NCI-H524 treated with DMSO at 0.1 percent for 48 hours (cell line): ENCODE measurements at regions not wholly inside any gene's neighbourhood (a gene's known extent, or its start where the extent isn't known, plus 50 kb on each side); places are given as distances from the start of the nearest gene placed in this dataset.

Experiments
- DNase-seq: peaks from one replicate; lab custom pipeline; 2025; lab: John Stamatoyannopoulos, UW

GRCh38 chr6:14731611-14732010 is 514.3 kb upstream of the JARID2 start:
- no peak for DNase-seq

DNA sequence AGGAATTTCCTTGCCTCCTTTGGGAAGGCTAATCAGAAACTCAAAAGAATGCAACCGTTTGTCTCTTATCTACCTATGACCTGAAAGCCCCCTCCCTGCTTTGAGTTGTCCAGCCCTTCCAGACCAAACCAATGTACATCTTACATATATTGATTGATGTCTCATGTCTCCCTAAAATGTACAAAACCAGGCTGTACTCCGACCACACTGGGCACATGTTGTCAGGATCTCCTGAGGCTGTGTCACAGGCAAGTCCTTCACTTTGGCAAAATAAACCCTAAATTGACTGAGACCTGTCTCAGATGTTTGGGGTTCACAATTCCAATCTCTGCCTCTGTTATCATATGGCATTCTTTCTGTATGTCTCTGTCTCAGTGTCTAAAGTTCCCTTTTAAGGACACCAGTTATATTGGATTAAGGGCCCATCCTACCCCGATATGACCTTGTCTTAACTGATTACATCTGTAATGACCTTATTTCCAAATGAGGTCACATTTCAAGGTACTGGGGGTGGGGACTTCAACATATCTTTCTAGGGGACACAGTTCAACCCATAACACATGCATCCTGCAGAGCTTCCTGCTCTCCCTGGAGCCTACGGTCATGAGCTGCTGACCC is 513.5 kb upstream of the JARID2 start:
- DNase-seq = no peak

DNA sequence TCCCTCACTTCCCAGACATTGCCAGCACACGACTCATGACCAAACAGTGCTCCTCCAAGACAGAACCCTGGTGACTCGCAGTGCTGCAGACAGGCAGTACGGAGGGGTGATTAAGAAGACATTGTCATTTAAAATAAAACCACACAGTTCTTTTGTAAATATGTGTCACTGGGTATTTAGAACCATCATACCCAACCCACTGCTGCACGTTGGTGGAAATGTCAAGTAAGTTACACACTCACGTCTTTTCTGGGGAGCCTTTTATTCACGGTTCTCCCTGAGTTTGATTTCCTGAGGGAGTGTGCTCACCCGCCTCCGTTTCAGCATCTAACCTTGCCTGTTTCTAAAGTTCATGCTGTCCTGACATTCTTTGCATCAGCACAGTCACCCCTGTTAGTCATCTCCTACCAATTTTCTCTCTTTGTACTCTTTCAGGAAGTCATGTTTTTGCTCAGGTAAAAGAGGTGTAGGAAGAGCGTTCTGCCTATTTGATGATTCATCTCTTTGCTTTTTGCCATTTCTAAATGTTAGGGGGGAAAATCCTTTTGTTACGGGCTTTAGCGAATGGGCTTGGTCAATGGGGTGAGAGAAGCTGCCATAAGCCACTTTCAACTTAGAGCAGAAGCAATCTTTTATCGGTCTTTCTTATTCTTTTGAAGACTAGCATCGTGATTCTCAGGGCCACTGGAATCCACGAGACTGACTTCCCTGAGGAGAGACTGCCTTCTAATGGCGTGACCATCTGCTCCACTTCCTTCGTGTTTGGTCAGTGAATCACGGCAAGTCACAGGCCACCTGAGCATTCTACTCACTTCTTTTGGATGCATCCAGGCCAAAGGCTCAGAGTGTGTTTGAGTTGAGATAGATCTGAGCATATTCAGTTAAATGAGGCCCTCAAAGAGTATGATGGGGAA is 512.8 kb upstream of the JARID2 start:
- no peak for DNase-seq

DNA sequence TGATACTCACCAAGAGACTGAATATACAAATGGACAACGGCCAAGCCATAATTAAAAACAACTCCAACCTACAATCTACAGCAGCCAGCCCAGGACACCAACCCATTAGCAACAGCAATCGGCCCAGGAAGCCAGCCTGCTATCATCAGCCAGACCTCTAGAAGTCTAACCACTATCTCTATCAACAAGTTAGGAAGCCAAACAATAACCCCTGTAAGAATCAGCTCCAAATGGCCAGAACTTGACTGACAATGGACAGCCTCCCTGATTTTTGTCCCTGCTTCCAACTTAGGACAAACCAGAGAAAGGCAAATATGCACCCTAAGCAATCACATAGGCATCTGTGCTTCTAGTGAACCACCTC is 511.8 kb upstream of the JARID2 start:
- no peak for DNase-seq

DNA sequence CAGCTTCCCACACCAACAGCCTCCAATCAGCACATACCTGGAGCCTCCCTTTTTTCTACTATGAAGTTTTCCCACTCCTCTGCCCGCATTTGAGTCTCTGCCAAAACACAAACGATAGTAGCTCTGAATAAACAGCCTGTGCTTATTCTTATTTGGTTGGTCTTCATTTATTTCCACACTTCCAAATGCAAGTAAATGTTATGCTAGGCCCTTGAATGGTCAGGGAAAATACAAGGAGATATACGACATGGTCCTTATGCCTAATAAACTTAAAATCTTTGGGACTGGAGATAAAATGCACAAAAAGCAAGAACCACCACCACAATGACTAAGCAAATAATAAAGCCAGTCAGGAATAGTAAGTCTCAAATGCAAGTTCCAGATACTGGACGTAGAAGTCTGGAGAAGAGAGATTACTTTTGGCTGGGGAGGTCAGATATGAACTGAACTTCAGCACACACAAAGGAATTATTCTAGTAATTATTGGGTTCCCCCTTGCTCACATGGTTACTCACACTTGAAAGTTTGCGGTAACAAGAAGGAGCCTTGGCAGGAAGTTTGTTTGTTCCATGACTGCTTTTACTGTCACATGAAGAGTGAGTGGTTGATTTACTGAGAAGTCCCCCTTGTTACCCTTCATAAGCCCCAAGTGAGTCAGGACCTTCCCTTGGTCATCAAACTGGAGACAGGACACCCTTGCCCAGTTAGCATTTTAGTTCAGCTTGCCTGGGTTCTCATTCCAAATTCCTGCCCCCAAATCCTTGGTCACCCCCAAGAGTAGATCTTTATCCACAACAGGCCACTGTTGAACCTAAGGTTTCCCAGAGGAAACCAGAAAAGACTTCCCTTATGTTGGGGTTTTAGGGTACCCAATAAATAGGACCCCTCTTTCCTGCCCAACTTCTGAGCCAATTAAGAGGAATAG is 511.2 kb upstream of the JARID2 start:
- no peak for DNase-seq

- DNase-seq = no peak
Observed at GRCh38 chr6:14735956-14736486, 509.8 kb upstream of the JARID2 start.

DNA sequence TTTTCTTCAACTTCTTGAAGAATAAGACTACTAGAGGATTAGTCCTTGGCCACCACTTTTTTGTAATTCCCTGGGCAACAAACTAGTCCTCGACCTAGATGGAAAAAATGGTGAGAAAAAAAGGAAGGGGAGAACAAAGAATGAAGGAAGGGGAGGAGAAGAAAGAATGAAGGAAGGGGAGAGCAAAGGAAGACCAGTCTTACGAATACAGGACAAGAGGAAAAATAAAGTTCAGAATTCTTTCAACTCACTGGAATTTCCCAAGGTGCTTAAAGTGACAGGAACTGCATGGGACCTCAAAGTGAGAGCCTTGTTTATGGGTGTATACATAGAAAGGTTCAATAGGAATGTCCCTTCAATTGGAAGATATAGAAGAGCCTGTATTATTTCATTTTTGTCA is 509.3 kb upstream of the JARID2 start:
- DNase-seq = no peak

DNA sequence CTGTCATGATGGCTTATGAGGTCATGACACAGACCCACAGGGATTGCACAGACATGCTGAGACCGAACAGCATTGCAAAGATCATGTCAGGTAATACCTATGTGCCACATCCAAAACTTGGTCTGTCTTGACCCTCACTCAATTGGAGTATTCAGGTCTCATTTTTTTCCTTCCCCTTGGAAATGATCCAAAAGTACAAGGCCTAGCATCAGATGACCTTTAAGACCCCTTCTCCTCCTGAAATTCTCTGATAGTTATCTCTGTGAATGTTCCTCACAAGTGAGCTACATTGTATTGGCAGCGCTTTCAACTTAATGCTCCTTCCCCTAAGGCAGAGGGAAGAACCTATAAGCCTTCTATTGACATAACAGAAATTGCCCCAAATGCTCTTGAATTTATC is 507.4 kb upstream of the JARID2 start:
- DNase-seq = no peak

DNA sequence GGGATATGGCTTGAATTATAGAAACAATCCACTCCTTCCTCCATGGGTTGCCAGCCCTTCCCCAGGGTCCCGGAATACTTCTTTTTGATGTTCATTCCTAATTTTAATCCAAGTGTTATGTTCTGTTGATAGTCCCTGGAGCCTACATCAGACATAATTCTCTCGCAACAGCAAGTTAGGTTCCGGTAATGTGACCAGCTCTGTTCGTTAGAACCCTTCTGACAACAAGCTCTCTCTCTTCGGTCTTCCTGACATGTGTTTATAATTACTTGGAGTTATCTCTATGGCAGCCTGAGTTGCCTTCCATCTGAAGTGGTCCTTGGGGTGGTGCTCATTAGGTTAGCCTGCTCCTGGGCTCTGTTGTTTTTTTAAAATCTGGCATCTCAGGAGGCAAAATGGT is 506.9 kb upstream of the JARID2 start:
- no peak for DNase-seq

DNA sequence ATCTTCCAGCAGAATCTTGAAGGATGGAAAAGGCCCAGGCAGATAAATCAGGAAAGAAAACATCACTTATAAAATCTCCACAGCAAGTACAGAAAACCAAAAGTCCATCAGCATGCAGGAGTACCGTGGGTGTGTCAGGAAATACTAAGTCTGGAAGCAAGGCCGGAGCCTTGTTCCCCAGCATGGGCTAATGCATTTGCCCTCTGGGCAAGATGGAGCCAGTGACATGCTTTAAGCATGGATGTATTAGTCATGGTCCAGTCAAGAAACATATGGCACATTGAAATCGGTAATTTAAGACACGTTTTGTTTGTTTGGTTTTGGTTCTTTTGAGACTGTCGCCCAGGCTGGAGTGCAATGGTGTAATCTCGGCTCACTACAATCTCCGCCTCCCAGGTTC is 506.0 kb upstream of the JARID2 start:
- no peak for DNase-seq

DNA sequence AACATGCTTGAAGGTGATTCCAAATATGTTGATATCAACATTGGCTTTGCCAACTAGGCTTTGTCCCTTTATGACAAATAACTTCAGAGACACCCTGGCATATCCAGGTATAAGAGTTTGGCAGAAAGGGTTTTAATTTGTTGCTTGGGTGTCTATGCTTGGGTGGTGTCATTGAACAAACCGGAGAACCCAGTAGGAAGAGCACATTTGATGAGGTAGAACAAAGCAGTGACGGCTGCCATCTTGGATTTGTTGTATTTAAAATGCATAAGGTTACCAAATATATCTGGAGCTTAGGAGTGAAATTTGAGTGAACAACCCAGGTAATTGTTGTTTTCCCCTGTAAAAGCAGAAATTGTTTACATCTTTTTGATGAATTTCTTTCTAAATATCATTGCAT is 503.7 kb upstream of the JARID2 start:
- DNase-seq = no peak

DNA sequence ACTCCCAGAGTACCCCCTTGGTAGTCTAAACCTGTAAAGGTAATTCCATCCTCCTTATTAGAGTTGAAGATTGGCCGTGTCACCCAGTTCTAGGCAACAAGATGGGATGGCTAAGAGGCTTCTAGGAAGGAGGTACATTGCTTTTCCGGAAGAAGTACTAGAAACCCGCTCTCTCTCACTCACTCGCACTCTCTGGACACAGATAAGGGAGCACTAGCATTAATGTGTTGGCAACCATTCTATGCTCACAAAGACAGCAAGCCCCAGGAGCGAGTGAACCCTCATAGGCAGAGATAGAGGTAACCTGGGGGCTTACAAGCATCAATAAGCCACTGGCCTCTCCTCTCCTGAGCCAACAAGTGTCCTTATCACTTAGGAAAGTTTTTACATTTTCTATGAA is 503.2 kb upstream of the JARID2 start:
- no peak for DNase-seq

- no peak for DNase-seq
Observed at GRCh38 chr6:14743144-14743473, 502.8 kb upstream of the JARID2 start.

- no peak for DNase-seq
Observed at GRCh38 chr6:14743474-14744211, 502.2 kb upstream of the JARID2 start.

- no peak for DNase-seq
Observed at GRCh38 chr6:14744212-14744556, 501.7 kb upstream of the JARID2 start.

- no peak for DNase-seq
Observed at GRCh38 chr6:14746139-14746837, 499.6 kb upstream of the JARID2 start.

GRCh38 chr6:14747881-14748520 is 497.9 kb upstream of the JARID2 start:
- DNase-seq = no peak

GRCh38 chr6:14748679-14749078 is 497.2 kb upstream of the JARID2 start:
- DNase-seq = no peak

DNA sequence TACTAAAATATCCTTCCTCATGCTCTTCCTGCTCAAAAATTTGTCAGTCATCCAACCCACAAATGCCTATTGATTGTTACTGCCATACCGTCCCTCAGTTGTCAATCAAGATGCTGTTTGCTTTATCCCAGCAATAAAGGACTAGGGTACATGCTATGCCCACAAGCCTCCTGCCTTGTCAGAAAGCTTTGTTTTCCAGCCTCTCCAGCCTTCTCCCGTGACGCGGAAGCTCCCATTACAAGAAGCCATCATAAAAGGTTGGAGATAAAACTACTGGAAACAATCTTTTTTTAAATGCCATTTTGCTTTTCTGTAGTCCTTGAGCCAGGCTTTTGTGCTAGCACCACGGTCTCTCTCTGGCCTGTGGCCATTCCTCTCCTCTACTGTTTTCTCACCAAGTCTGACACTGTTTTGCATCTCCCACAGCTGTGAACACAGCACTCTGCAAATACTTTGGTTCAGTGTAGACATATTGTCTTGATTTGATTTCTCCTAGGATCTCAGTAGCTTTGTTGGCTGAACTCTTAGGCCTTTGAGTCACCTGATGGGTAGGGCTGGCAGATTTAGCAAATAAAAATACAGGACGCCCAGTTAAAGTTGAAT is 495.7 kb upstream of the JARID2 start:
- no peak for DNase-seq

DNA sequence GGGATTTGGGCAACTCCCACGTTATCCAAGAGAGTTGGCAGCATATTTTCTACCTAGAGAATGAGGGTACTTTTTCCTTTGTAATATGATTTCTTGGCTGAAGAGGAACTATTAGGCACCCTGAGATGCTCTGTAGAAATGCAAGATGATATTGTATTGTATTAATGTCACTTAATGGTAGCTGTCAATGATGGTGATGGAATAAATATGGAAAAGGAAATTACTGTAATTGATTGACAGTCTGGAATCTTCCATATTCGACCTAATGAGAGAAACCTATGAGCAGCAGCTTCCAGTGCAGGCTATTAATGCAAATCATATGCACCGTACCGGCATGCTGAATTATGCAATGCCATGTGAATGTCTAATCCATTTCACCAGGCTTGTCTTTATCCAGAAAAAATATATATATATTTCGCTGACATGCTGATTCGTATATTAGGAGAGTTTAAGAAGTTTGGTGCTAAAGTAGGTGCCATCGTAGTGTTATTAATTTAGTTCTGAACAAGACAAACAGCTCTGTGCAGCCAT is 494.2 kb upstream of the JARID2 start:
- no peak for DNase-seq
